Lung (tissue), 11 donors: ENCODE measurements at regions not wholly inside any gene's neighbourhood (a gene's known extent, or its start where the extent isn't known, plus 50 kb on each side); places are given as distances from the start of the nearest gene placed in this dataset.

Experiments
- ATAC-seq: fragments of 200-7000 bp; cut with Tn5 transposase; one replicate; pipeline ENCODE4 v1.9.1; 2020; ENCODE audit warnings: moderate number of reproducible peaks; ENCODE audit not compliant: insufficient read depth, low FRiP score
- DNase-seq, 3 donors: peaks; one replicate each; pipeline ENCODE4 v3.0.0-alpha.2; 2013 to 2017
- H3K27ac ChIP-seq, 2 donors: one replicate each; pipeline ENCODE4 v1.5.1; 2013; ENCODE audit warnings: mild to moderate bottlenecking in 2 of 2, moderate library complexity in 2 of 2, control low read depth in 1 of 2, inconsistent platforms in 1 of 2, low read depth in 1 of 2, low read length in 1 of 2
- H3K27me3 ChIP-seq, 3 donors: one replicate each; pipeline ENCODE4 v1.5.1; 2013; ENCODE audit warnings: low read length in 2 of 3; ENCODE audit not compliant: control insufficient read depth in 3 of 3, insufficient read depth in 3 of 3
- H3K36me3 ChIP-seq, 4 donors: one replicate each; pipeline ENCODE4 v1.5.1; 2013; ENCODE audit warnings: low read length in 4 of 4, mild to moderate bottlenecking in 1 of 4, moderate library complexity in 1 of 4; ENCODE audit not compliant: control insufficient read depth in 4 of 4, insufficient read depth in 4 of 4
- H3K4me1 ChIP-seq, 5 donors: one replicate each; pipeline ENCODE4 v1.5.1; 2013; ENCODE audit warnings: low read length in 5 of 5, mild to moderate bottlenecking in 2 of 5, moderate library complexity in 1 of 5; ENCODE audit not compliant: control insufficient read depth in 5 of 5, insufficient read depth in 5 of 5
- H3K4me3 ChIP-seq: one replicate; pipeline ENCODE4 v1.5.1; 2013; ENCODE audit warnings: mild to moderate bottlenecking, control low read depth, moderate library complexity
- H3K9ac ChIP-seq, 2 donors: one replicate each; pipeline ENCODE4 v1.5.1; 2013; ENCODE audit warnings: low read length in 2 of 2, control low read depth in 1 of 2; ENCODE audit not compliant: insufficient read depth in 1 of 2
- H3K9me3 ChIP-seq, 4 donors: one replicate each; pipeline ENCODE4 v1.5.1; 2013; ENCODE audit warnings: low read length in 3 of 4, mild to moderate bottlenecking in 1 of 4, moderate library complexity in 1 of 4; ENCODE audit not compliant: control insufficient read depth in 4 of 4, insufficient read depth in 3 of 4
- CTCF ChIP-seq: IDR thresholded peaks from 2 replicates; pipeline ENCODE4 v1.5.1; 2012; ENCODE audit warnings: mild to moderate bottlenecking; ENCODE audit errors: control extremely low read depth, extremely low read depth
- WGBS, 2 donors: extraction: QIAGEN DNeasy Blood & Tissue Kit; methylation state at CpG; one replicate each; pipeline ENCODE4 v1.1.7; 2013; 5-methylcytosine and 5-hydroxymethylcytosine counted together
- donor health status: control.
- donor health status: control.
- donor health status: Bipolar disorder and iron deficiency.
- donor health status: healthy.
- donor health status: DM: yes; HTN: yes; CAD: no.

DNA sequence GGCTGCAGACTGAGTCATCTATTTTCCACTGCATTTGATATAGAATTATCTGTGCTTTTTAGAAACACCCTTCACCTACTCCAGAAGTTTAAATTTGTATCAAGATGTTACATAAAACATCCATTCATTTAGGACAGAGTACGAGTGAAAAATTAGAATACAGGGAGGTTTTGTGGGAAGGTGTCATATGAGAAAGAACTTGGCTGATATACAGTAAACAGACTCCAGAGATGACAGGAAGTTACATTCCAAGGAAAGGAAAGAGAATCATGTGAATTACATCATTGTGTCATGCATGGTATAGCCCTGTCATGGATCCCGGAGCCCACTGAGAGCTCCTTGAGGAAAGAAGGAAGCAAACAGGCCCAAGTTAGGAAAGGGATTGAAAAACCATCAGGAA is 341.5 kb upstream of the PKDCC start:
- 55 to 74% methylated on average over 2 of the region's 2 CpGs for WGBS, 2 donors
- ATAC-seq: no peak

DNA sequence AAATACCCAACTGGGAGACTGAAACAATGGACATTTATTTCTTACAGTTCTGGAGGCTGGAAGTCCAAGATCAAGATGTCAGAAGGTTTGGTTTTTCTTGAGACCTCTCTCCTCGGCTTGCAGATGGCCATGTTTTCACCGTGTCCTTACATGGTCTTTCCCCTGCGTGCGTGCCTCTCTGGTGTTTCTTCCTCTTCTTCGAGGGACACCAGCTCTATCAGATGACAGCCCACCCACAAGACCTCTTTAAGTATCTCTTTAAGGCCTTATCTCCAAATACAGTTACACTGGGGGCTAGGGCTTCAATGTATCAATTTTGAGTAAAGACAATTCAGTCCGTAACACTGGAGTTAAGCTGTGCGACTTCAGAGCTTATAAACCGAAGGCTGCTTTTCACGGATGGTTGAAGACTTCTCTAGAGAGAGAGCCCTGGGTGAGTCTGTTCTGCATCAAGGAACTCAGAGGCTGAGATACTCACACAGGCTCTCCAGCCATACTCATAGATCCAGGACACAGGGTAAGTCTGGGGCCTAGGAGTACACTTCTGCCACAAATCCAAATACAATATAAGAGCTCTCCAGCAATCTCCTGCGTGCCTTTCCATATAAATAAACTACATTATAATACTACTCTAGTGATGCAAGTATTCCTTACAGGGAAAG is 339.9 kb upstream of the PKDCC start:
- Histone ChIP-seq H3K4me3 (no peak overlapping the region), H3K27me3 (no peaks in the 10 kb centered on the region), H3K4me1 (no peaks in the 10 kb centered on the region), H3K27ac (no peak overlapping the region), H3K36me3 (no peaks in the 10 kb centered on the region), H3K9me3 (no peaks in the 10 kb centered on the region), H3K9ac (no peak overlapping the region)
- WGBS, 2 donors: 79 to 89% methylated on average over 10 of the region's 10 CpGs
- TF ChIP-seq CTCF: no peak
- ATAC-seq (no peak), DNase-seq (no peak)

More for the DNA sequence above, 341.5 kb upstream of the PKDCC start:
- Histone ChIP-seq H3K27ac (no peak overlapping the region), H3K9ac (no peak overlapping the region), H3K27me3 (no peaks in the 10 kb centered on the region), H3K4me1 (no peaks in the 10 kb centered on the region), H3K36me3 (no peaks in the 10 kb centered on the region), H3K4me3 (no peak overlapping the region), H3K9me3 (no peaks in the 10 kb centered on the region)
- TF ChIP-seq CTCF: no peak
- no peak for DNase-seq

DNA sequence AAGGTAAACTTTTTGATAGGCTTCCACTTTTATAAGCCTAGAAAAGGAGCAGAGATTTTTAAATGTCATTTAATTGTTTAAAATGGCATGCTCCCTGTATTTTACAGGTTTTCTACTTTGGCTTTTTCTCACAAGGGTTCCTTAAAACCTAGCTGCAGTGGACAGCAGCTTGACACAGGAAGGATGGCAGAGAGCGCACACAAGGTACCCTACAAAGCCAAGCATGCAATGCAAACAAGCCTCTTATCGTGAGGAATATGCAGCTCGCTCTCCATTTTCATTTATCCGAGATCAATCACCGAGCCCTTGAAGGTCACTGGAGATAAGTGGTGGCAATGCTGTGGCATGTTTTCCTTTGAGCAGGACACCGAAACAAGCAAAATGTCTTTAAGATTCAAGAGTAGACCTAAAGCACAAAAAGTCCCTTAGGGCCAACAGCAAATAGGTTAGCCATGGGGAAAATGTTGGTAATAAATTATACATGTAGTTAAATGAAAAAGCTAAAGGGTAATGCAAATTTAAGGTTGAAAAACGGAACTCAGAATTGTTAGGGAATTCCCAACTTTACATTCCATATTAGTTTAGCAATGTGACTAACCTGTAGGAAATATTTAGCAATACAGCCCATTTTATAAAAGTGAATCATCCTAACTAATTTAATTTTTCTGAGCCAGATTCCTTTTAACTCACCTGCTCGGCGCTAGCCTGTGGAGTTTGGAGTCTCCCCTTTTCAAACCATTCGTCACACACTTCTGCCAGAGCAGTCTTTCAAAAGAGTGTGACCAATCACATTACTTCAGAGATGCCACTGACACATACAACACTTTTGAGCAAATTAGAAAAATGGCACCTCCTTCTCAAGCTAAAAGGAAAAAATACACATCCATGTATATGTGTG is 337.9 kb upstream of the PKDCC start:
- no peak overlapping the region for H3K9ac ChIP-seq
- WGBS, 2 donors: 58 to 81% methylated on average over 10 of the region's 10 CpGs
- no peak overlapping the region for H3K27ac ChIP-seq
- no peak overlapping the region for H3K4me3 ChIP-seq
- DNase-seq: no peak
- no peaks in the 10 kb centered on the region for H3K27me3 ChIP-seq
- no peak for ATAC-seq
- no peaks in the 10 kb centered on the region for H3K9me3 ChIP-seq
- H3K4me1 ChIP-seq: no peaks in the 10 kb centered on the region
- no peak for TF ChIP-seq CTCF
- H3K36me3 ChIP-seq: no peaks in the 10 kb centered on the region
